OCI-LY1 (cell line): ENCODE measurements at regions not wholly inside any gene's neighbourhood (a gene's known extent, or its start where the extent isn't known, plus 50 kb on each side); places are given as distances from the start of the nearest gene placed in this dataset.

Experiments
- CTCF ChIP-seq: fragments of 200-600 bp; sonication (generic), shearing (Covaris generic); IDR thresholded peaks from 2 replicates; pipeline ENCODE4 v1.5.1; 2017; ENCODE audit warnings: mild to moderate bottlenecking, antibody characterized with exemption, low read length, moderate library complexity, mixed read lengths
- EZH2 ChIP-seq: fragments of 200-600 bp; sonication (generic), shearing (Covaris generic); IDR thresholded peaks from 2 replicates; pipeline ENCODE4 v1.8.0; 2017; ENCODE audit warnings: borderline replicate concordance, mixed run types, mild to moderate bottlenecking, antibody characterized with exemption, low read length, moderate library complexity, mixed read lengths

- TF ChIP-seq CTCF (peak; percentile 90), EZH2 (no peak)
Observed at GRCh38 chr17:77086433-77087010, 54.2 kb upstream of the SEC14L1 start.
